Caco-2 (cell line): ENCODE measurements at regions not wholly inside any gene's neighbourhood (a gene's known extent, or its start where the extent isn't known, plus 50 kb on each side); places are given as distances from the start of the nearest gene placed in this dataset.

Source experiments
- BruUV-seq: library from RNA; stranded (reverse); fragments of 400-500 nt; replicated peaks from 2 replicates; lab custom pipeline; 2021; lab: Mats Ljungman, UMichigan
- CTCF ChIA-PET: fragments of 300-600 bp; sonication (Branson Sonifier 250); formaldehyde crosslinking; loops from one replicate; lab custom pipeline; 2022; ENCODE audit warnings: antibody characterized with exemption; lab: Charles Lee
- POLR2A ChIA-PET: fragments of 300-600 bp; sonication (Branson Sonifier 250); formaldehyde crosslinking; loops from one replicate; lab custom pipeline; 2022; ENCODE audit warnings: antibody characterized with exemption; lab: Charles Lee
- DNase-seq, 2 experiments: peaks; one replicate each; pipeline versions ENCODE4 v3.0.0 to v3.0.0-alpha.2; 2020 to 2022
- H3K27me3 ChIP-seq: replicated peaks from 2 replicates; pipeline ENCODE4 v1.6.0; 2011; ENCODE audit warnings: low read length; ENCODE audit not compliant: control insufficient read depth, insufficient read depth
- H3K36me3 ChIP-seq: 2 replicates; pipeline ENCODE4 v1.5.1; 2011; ENCODE audit warnings: low read length; ENCODE audit not compliant: control insufficient read depth, insufficient read depth
- H3K4me1 ChIP-seq: fragments of 250-450 bp; sonication (Bioruptor Pico); 2 replicates; pipeline ENCODE4 v1.5.1; 2020; ENCODE audit warnings: mild to moderate bottlenecking
- H3K4me3 ChIP-seq: 2 replicates; pipeline ENCODE4 v1.5.1; 2011; ENCODE audit warnings: low read depth, mild to moderate bottlenecking, control low read depth, low read length
- H3K9me3 ChIP-seq: fragments of 250-450 bp; sonication (Bioruptor Pico); 2 replicates; pipeline ENCODE4 v1.5.1; 2020; ENCODE audit warnings: mild to moderate bottlenecking, moderate library complexity
- H3K27ac Mint-ChIP-seq: one replicate; pipeline ENCODE4 v1.8.0; 2022; ENCODE audit warnings: mixed read lengths; ENCODE audit not compliant: unreplicated experiment
- H3K27me3 Mint-ChIP-seq: one replicate; pipeline ENCODE4 v1.8.0; 2022; ENCODE audit warnings: mixed read lengths; ENCODE audit not compliant: insufficient read depth, unreplicated experiment
- H3K36me3 Mint-ChIP-seq: one replicate; pipeline ENCODE4 v1.8.0; 2022; ENCODE audit warnings: mild to moderate bottlenecking, mixed read lengths; ENCODE audit not compliant: insufficient read depth, unreplicated experiment
- H3K4me1 Mint-ChIP-seq: one replicate; pipeline ENCODE4 v1.8.0; 2022; ENCODE audit warnings: low read depth, mixed read lengths; ENCODE audit not compliant: unreplicated experiment
- H3K4me3 Mint-ChIP-seq: one replicate; pipeline ENCODE4 v1.8.0; 2022; ENCODE audit warnings: mild to moderate bottlenecking, moderate library complexity, mixed read lengths; ENCODE audit not compliant: unreplicated experiment
- H3K9me3 Mint-ChIP-seq: one replicate; pipeline ENCODE4 v1.8.0; 2022; ENCODE audit warnings: mixed read lengths; ENCODE audit not compliant: unreplicated experiment
- intact Hi-C: fragments of 100-400 bp; cut with micrococcal nuclease; formaldehyde crosslinking; loops from one replicate; pipeline ENCODE4 v1.10.0; 2022; ENCODE audit not compliant: unreplicated experiment
- TF ChIP-seq, protein P1 (sequence below), 2 experiments: fragments of 200-600 bp in 1 of 2; IDR thresholded peaks; 1 replicate in 1 of 2; 2 replicates in 1 of 2; pipeline versions ENCODE4 v1.5.1 to v1.8.0; 2011 to 2022; ENCODE audit warnings: antibody characterized with exemption in 1 of 2, control low read depth in 1 of 2, inconsistent platforms in 1 of 2, low read depth in 1 of 2, low read length in 1 of 2, mild to moderate bottlenecking in 1 of 2, moderate library complexity in 1 of 2; ENCODE audit not compliant: insufficient read depth in 1 of 2, severe bottlenecking in 1 of 2, unreplicated experiment in 1 of 2

DNA sequence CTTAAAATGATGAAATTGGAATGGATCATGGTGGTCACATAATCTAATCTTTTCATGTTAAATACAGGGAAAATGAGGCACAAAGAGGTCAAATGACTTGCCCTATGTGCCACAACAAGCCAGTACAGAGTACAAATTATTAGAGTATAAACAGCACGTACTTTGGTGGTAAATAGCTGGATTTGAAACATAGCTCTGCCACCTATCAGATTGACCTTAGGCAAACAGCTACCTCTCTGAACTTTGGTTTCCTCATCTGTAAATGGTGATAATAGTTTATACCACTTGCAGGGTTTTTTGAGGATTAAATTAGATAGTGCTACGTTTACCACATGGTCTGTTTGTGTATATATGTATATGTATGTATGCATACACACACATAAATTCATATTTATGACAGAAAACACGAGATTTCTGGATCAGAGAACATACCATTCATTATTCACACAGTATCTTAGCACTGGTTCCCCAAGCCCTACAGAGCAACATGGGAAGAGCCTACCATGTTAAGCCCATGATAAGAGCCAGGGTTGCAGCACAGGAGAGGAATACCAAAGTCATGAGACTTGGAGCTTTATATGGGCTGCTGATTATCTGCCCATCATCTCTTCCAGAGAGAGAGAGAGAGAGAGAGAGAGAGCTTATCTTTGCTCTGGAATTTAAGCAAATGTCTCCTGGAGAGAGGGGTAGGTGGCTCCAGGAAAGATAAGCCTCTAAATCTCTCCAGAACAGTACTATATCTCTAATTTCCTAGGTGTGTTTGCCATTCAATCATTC lies 73.5 kb downstream of the MDH1 start:
- no peaks in the 10 kb centered on the region for H3K27me3 Mint-ChIP-seq
- no peak overlapping the region for H3K27ac Mint-ChIP-seq
- peaks cover 14% of the 10 kb centered on the region for H3K4me1 Mint-ChIP-seq
- no peaks in the 10 kb centered on the region for H3K9me3 Mint-ChIP-seq
- DNase-seq, result peak; percentile 11 to 42
- no peaks in the 10 kb centered on the region for H3K27me3 ChIP-seq
- H3K4me3 ChIP-seq, result no peak overlapping the region
- H3K36me3 Mint-ChIP-seq, result no peaks in the 10 kb centered on the region
- H3K9me3 ChIP-seq, result no peaks in the 10 kb centered on the region
- TF ChIP-seq, protein P1, sequence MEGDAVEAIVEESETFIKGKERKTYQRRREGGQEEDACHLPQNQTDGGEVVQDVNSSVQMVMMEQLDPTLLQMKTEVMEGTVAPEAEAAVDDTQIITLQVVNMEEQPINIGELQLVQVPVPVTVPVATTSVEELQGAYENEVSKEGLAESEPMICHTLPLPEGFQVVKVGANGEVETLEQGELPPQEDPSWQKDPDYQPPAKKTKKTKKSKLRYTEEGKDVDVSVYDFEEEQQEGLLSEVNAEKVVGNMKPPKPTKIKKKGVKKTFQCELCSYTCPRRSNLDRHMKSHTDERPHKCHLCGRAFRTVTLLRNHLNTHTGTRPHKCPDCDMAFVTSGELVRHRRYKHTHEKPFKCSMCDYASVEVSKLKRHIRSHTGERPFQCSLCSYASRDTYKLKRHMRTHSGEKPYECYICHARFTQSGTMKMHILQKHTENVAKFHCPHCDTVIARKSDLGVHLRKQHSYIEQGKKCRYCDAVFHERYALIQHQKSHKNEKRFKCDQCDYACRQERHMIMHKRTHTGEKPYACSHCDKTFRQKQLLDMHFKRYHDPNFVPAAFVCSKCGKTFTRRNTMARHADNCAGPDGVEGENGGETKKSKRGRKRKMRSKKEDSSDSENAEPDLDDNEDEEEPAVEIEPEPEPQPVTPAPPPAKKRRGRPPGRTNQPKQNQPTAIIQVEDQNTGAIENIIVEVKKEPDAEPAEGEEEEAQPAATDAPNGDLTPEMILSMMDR (IDR thresholded peaks at IDR 0.05; ENCODE audit: insufficient read depth in 1 of 2, low read depth in 1 of 2, low read length in 1 of 2, severe bottlenecking in 1 of 2, unreplicated experiment in 1 of 2), result no peak
- H3K4me3 Mint-ChIP-seq, result no peak overlapping the region
- H3K36me3 ChIP-seq, result no peaks in the 10 kb centered on the region
- BruUV-seq, result no TSS peak
- intact Hi-C loops, result loop anchor here (5.0 kb wide), 1 partner anchor 45 kb away; no protein-coding TSS in a partner anchor
- H3K4me1 ChIP-seq, result peaks cover 32% of the 10 kb centered on the region
- CTCF ChIA-PET, result interaction anchor here (0.6 kb wide), 1 partner anchor 199 kb away, joined by 3 read pairs; no protein-coding TSS in a partner anchor
- POLR2A ChIA-PET, result interaction anchor here (0.6 kb wide), 1 partner anchor 183 kb away, joined by 4 read pairs; no protein-coding TSS in a partner anchor

DNA sequence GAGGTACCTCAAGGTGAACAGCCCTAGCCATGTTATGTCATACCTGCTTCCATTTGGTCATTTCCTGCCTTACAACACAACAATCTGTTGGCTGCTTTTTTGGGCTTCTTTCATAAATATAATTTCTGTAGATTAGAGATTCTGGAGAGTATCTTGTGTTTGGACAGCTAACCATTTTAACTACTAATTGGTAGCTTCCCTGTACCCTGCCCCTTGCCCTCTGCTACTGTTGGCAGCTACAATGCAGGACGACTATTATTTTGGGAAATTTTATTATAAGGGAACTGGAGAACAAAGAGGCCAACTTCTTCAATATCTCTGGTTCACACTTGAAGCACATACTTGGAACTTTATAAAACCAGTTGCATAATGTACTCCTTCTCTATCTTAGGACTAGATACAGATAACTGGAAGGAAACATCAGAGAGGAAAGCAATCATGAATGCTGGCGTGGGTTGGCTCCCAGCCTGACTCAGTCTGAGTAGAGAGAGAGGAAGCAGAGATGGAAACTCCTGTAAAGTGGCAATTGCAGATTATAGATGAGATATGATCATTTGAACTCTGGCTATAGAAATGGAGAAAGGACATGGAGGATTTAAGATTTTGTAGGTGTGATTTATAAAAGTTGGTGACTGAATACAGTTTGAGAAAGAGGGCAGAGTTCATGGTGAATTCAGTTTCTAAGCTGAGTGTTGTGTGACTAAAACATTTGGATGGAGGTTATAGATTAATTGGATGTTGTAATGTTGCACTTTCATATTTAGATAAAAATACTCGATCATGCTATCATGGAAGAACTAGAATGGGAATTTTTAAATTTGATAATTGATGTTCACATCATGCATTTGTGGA lies 74.5 kb downstream of the MDH1 start:
- peaks cover 32% of the 10 kb centered on the region for H3K4me1 ChIP-seq
- DNase-seq, result no peak
- intact Hi-C loops, result loop anchor here (5.0 kb wide), 1 partner anchor 46 kb away; no protein-coding TSS in a partner anchor
- no peaks in the 10 kb centered on the region for H3K27me3 Mint-ChIP-seq
- CTCF ChIA-PET, result interaction anchor here (0.6 kb wide), 1 partner anchor 198 kb away, joined by 3 read pairs; no protein-coding TSS in a partner anchor
- H3K4me3 Mint-ChIP-seq, result no peak overlapping the region
- TF ChIP-seq, protein P1 (IDR thresholded peaks at IDR 0.05; ENCODE audit: insufficient read depth in 1 of 2, low read depth in 1 of 2, low read length in 1 of 2, severe bottlenecking in 1 of 2, unreplicated experiment in 1 of 2), result no peak
- BruUV-seq, result no TSS peak
- no peaks in the 10 kb centered on the region for H3K27me3 ChIP-seq
- no peaks in the 10 kb centered on the region for H3K9me3 ChIP-seq
- peaks cover 14% of the 10 kb centered on the region for H3K4me1 Mint-ChIP-seq
- POLR2A ChIA-PET, result no interaction called here
- H3K4me3 ChIP-seq, result no peak overlapping the region
- H3K27ac Mint-ChIP-seq, result no peak overlapping the region
- H3K36me3 Mint-ChIP-seq, result no peaks in the 10 kb centered on the region
- H3K36me3 ChIP-seq, result no peaks in the 10 kb centered on the region
- no peaks in the 10 kb centered on the region for H3K9me3 Mint-ChIP-seq

DNA sequence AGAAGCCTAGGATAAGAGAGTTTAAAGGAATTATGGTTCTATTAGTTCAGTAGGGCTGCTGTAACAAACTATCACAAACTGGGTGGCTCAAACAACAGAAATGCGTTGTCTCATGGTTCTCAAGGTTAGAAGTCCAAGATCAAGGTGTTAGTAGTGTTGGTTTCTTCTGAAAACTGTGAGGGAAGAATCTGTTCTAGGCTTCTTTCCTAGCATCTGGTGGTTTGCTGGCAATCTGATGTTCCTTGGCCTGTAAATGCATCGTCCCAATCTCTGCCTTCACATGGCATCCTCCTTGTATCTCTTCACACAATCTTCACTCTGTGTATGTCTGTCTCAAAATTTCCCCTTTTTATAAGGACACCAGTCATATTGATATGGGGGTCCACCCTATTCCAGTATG lies 76.3 kb downstream of the MDH1 start:
- no peaks in the 10 kb centered on the region for H3K9me3 ChIP-seq
- H3K27me3 Mint-ChIP-seq, result no peaks in the 10 kb centered on the region
- no TSS peak for BruUV-seq
- H3K4me1 Mint-ChIP-seq, result peaks cover 7% of the 10 kb centered on the region
- H3K36me3 Mint-ChIP-seq, result no peaks in the 10 kb centered on the region
- no peak overlapping the region for H3K4me3 Mint-ChIP-seq
- H3K27me3 ChIP-seq, result no peaks in the 10 kb centered on the region
- intact Hi-C loops, result no loop called here
- no peaks in the 10 kb centered on the region for H3K36me3 ChIP-seq
- DNase-seq, result no peak
- ChIA-PET POLR2A (no interaction called here), CTCF (no interaction called here)
- TF ChIP-seq, protein P1 (IDR thresholded peaks at IDR 0.05; ENCODE audit: insufficient read depth in 1 of 2, low read depth in 1 of 2, low read length in 1 of 2, severe bottlenecking in 1 of 2, unreplicated experiment in 1 of 2), result no peak
- H3K4me1 ChIP-seq, result peaks cover 27% of the 10 kb centered on the region
- H3K27ac Mint-ChIP-seq, result no peak overlapping the region
- no peaks in the 10 kb centered on the region for H3K9me3 Mint-ChIP-seq
- H3K4me3 ChIP-seq, result no peak overlapping the region
